ENCODE measurements at regions not wholly inside any gene's neighbourhood (a gene's known extent, or its start where the extent isn't known, plus 50 kb on each side); places are given as distances from the start of the nearest gene placed in this dataset.
"Not testable (repeated sequence)": the region's sequence is repeated elsewhere in the genome, so short reads cannot be mapped to it uniquely, and the experiment has no call there.

GRCh38 chr2:136319237-136319636, 201.3 kb upstream of the CXCR4 start:
- TF ChIP-seq CTCF (conservative IDR thresholded peaks at IDR 0.05): no peak
- Mint-ChIP-seq H3K4me3 (no peak overlapping the region), H3K27ac (no peak overlapping the region), H3K9me3 (no peaks in the 10 kb centered on the region), H3K36me3 (no peaks in the 10 kb centered on the region), H3K27me3 (peaks cover 14% of the 10 kb centered on the region), H3K4me1 (ENCODE audit: unreplicated experiment) (peaks cover 7% of the 10 kb centered on the region)
- no peak for DNase-seq (ENCODE audit: extremely low spot score, unreplicated experiment)

- peaks cover 11% of the 10 kb centered on the region for H3K27me3 Mint-ChIP-seq
- H3K4me3 Mint-ChIP-seq: no peak overlapping the region
- H3K27ac Mint-ChIP-seq: no peak overlapping the region
- no peak for DNase-seq (ENCODE audit: extremely low spot score, unreplicated experiment)
- no peaks in the 10 kb centered on the region for H3K9me3 Mint-ChIP-seq
- H3K36me3 Mint-ChIP-seq: no peaks in the 10 kb centered on the region
- H3K4me1 Mint-ChIP-seq (ENCODE audit: unreplicated experiment): peaks cover 16% of the 10 kb centered on the region
- TF ChIP-seq CTCF (conservative IDR thresholded peaks at IDR 0.05): no peak
These were observed 196.3 kb upstream of the CXCR4 start for GRCh38 chr2:136314240-136314639.

- not testable (repeated sequence) for DNase-seq (ENCODE audit: extremely low spot score, unreplicated experiment); H3K27ac Mint-ChIP-seq; H3K9me3 Mint-ChIP-seq; H3K4me3 Mint-ChIP-seq; H3K36me3 Mint-ChIP-seq
- Mint-ChIP-seq H3K27me3 (peaks cover 14% of the 10 kb centered on the region), H3K4me1 (ENCODE audit: unreplicated experiment) (peaks cover 14% of the 10 kb centered on the region)
These were observed 194.6 kb upstream of the CXCR4 start for GRCh38 chr2:136312568-136312967.

- no peak overlapping the region for H3K27ac Mint-ChIP-seq
These were observed 193.1 kb upstream of the CXCR4 start for GRCh38 chr2:136310797-136311603.

GRCh38 chr2:136310005-136310495, 192.1 kb upstream of the CXCR4 start:
- TF ChIP-seq CTCF (conservative IDR thresholded peaks at IDR 0.05): no peak
- Mint-ChIP-seq H3K9me3 (no peaks in the 10 kb centered on the region), H3K27me3 (peaks cover 12% of the 10 kb centered on the region), H3K4me1 (ENCODE audit: unreplicated experiment) (peaks cover 14% of the 10 kb centered on the region), H3K36me3 (no peaks in the 10 kb centered on the region), H3K4me3 (no peak overlapping the region), H3K27ac (no peak overlapping the region)
- no peak for DNase-seq (ENCODE audit: extremely low spot score, unreplicated experiment)

More at GRCh38 chr2:136310797-136311603, 193.1 kb upstream of the CXCR4 start:
- no peak for DNase-seq (ENCODE audit: extremely low spot score, unreplicated experiment)
- no peak for TF ChIP-seq CTCF (conservative IDR thresholded peaks at IDR 0.05)
- peaks cover 14% of the 10 kb centered on the region for H3K4me1 Mint-ChIP-seq (ENCODE audit: unreplicated experiment)
- H3K9me3 Mint-ChIP-seq: no peaks in the 10 kb centered on the region
- H3K36me3 Mint-ChIP-seq: no peaks in the 10 kb centered on the region
- no peak overlapping the region for H3K4me3 Mint-ChIP-seq
- peaks cover 10% of the 10 kb centered on the region for H3K27me3 Mint-ChIP-seq

GRCh38 chr2:136308611-136309010, 190.7 kb upstream of the CXCR4 start:
- H3K4me1 Mint-ChIP-seq (ENCODE audit: unreplicated experiment): peaks cover 18% of the 10 kb centered on the region
- peaks cover 12% of the 10 kb centered on the region for H3K27me3 Mint-ChIP-seq
- H3K4me3 Mint-ChIP-seq: no peak overlapping the region
- no peak for TF ChIP-seq CTCF (conservative IDR thresholded peaks at IDR 0.05)
- no peak for DNase-seq (ENCODE audit: extremely low spot score, unreplicated experiment)
- no peaks in the 10 kb centered on the region for H3K9me3 Mint-ChIP-seq
- no peak overlapping the region for H3K27ac Mint-ChIP-seq
- H3K36me3 Mint-ChIP-seq: no peaks in the 10 kb centered on the region

Data from type B pancreatic cell (in vitro differentiated cells).